Ascending aorta (tissue), 2 donors: ENCODE measurements at regions not wholly inside any gene's neighbourhood (a gene's known extent, or its start where the extent isn't known, plus 50 kb on each side); places are given as distances from the start of the nearest gene placed in this dataset.

Experiments used
- DNase-seq, 2 donors: peaks; one replicate each; pipeline ENCODE4 v3.0.0-alpha.2; 2019; ENCODE audit warnings: low spot score in 2 of 2
- H3K27ac ChIP-seq, 2 donors: fragments of 200-600 bp; sonication (generic); one replicate each; pipeline ENCODE4 v1.5.1; 2016 to 2017; ENCODE audit warnings: mild to moderate bottlenecking in 1 of 2
- H3K27me3 ChIP-seq: fragments of 200-600 bp; sonication (generic); one replicate; pipeline ENCODE4 v1.5.1; 2017
- H3K36me3 ChIP-seq, 2 donors: fragments of 200-600 bp; sonication (generic); one replicate each; pipeline ENCODE4 v1.5.1; 2016
- H3K4me1 ChIP-seq, 2 donors: fragments of 200-600 bp; sonication (generic); one replicate each; pipeline ENCODE4 v1.5.1; 2016 to 2017; ENCODE audit warnings: mild to moderate bottlenecking in 1 of 2
- H3K4me3 ChIP-seq, 2 donors: fragments of 200-600 bp; sonication (generic); one replicate each; pipeline ENCODE4 v1.5.1; 2016 to 2017; ENCODE audit warnings: mild to moderate bottlenecking in 1 of 2
- H3K9me3 ChIP-seq, 2 donors: fragments of 200-600 bp; sonication (generic); one replicate each; pipeline ENCODE4 v1.5.1; 2016
- CTCF ChIP-seq, 3 experiments: fragments of 200-600 bp in 2 of 3; fragments of 450-650 bp in 1 of 3; sonication (generic) in 2 of 3; IDR thresholded peaks; one replicate each; pipeline ENCODE4 v1.5.1; 2016 to 2019; ENCODE audit warnings: antibody characterized with exemption in 3 of 3, mild to moderate bottlenecking in 1 of 3, moderate library complexity in 1 of 3
- intact Hi-C: fragments of 100-400 bp; cut with DNase I; formaldehyde crosslinking; loops from one replicate; pipeline ENCODE4 v1.15.1; 2023

GRCh38 chr10:84943541-84943940 lies 615.2 kb downstream of the CCSER2 start:
- Histone ChIP-seq H3K4me3 (no peak overlapping the region), H3K27me3 (no peaks in the 10 kb centered on the region), H3K27ac (no peak overlapping the region), H3K9me3 (no peaks in the 10 kb centered on the region), H3K4me1 (no peaks in the 10 kb centered on the region), H3K36me3 (no peaks in the 10 kb centered on the region)
- no peak for DNase-seq
- intact Hi-C loops: no loop called here
- no peak for TF ChIP-seq CTCF (IDR thresholded peaks at IDR 0.05)

GRCh38 chr10:84944187-84944586 lies 615.8 kb downstream of the CCSER2 start:
- TF ChIP-seq CTCF (IDR thresholded peaks at IDR 0.05): no peak

GRCh38 chr10:84945791-84946190 lies 617.4 kb downstream of the CCSER2 start:
- Histone ChIP-seq H3K9me3 (no peaks in the 10 kb centered on the region), H3K27ac (no peak overlapping the region), H3K4me1 (no peaks in the 10 kb centered on the region), H3K27me3 (no peaks in the 10 kb centered on the region), H3K4me3 (no peak overlapping the region), H3K36me3 (no peaks in the 10 kb centered on the region)
- no peak for DNase-seq
- intact Hi-C loops: no loop called here
- no peak for TF ChIP-seq CTCF (IDR thresholded peaks at IDR 0.05)

More at GRCh38 chr10:84944187-84944586, 615.8 kb downstream of the CCSER2 start:
- Histone ChIP-seq H3K4me1 (no peaks in the 10 kb centered on the region), H3K27me3 (no peaks in the 10 kb centered on the region), H3K9me3 (no peaks in the 10 kb centered on the region), H3K4me3 (no peak overlapping the region), H3K36me3 (no peaks in the 10 kb centered on the region), H3K27ac (no peak overlapping the region)
- no peak for DNase-seq
- intact Hi-C loops: no loop called here

DNA sequence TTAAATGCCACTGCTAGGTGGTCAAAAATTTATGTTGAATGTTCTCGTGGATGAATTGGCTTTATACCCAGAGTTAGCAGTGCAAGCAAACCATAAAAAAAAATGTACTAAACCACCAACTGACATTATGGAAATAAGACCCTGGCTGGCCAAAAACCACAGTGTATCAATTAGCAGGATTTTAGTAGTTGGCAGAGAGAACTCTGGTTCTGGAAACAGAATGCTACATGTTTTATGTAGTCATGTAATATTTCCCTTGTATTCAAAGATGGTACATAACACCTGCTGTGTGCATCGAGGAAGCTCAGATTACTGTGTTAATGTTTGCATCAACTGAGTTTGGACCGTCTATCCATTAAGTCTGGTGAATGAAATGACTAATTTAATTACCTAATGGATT lies 618.5 kb downstream of the CCSER2 start:
- no peaks in the 10 kb centered on the region for H3K9me3 ChIP-seq
- DNase-seq: no peak
- intact Hi-C loops: no loop called here

DNA sequence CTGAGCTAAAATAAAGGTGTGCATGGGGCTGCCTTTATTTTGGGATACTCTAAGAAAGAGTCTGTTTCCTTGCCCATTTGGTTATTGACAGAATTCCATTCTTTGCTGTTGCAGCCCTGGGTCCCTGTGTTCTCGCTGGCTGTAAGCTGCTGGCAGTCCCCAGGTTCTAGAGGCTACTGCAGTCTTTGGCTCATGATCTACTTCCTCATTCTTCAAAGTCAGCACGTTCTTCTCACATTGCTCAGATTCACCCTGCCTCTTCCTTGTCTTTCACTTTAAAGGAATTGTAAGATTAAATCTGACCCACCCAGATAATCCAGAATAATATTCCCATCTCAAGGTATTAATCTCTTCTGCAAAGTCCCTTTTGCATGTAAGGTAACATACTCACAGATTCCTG lies 620.3 kb downstream of the CCSER2 start:
- no peak for TF ChIP-seq CTCF (IDR thresholded peaks at IDR 0.05)
- intact Hi-C loops: no loop called here
- Histone ChIP-seq H3K4me1 (no peaks in the 10 kb centered on the region), H3K9me3 (no peaks in the 10 kb centered on the region), H3K27me3 (no peaks in the 10 kb centered on the region), H3K27ac (no peak overlapping the region), H3K4me3 (no peak overlapping the region), H3K36me3 (no peaks in the 10 kb centered on the region)
- DNase-seq: no peak

More for the DNA sequence above, 618.5 kb downstream of the CCSER2 start:
- TF ChIP-seq CTCF (IDR thresholded peaks at IDR 0.05): no peak
- Histone ChIP-seq H3K27me3 (no peaks in the 10 kb centered on the region), H3K4me3 (no peak overlapping the region), H3K4me1 (no peaks in the 10 kb centered on the region), H3K27ac (no peak overlapping the region), H3K36me3 (no peaks in the 10 kb centered on the region)

DNA sequence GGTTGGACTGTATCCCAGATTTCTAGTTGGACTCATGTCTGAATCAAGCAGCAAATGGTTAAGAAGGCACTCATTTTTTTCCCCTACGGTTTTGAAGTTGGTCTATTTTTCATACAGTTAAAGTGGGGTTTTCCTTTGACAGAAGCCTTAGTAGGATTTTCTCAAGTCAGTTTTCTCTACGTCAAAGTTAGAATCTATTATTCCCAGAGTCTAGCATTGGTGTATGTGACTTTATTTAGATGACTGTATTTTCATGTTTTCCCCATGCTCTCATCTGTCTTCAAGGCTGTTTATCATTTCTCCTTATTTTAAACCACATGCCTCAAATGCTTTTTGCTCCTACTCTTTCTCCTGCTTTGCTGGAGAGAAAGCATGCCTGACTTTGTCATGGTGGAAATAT lies 623.2 kb downstream of the CCSER2 start:
- intact Hi-C loops: no loop called here
- H3K36me3 ChIP-seq: no peaks in the 10 kb centered on the region
- TF ChIP-seq CTCF (IDR thresholded peaks at IDR 0.05): no peak
- DNase-seq: no peak
- no peak overlapping the region for H3K4me3 ChIP-seq
- no peaks in the 10 kb centered on the region for H3K27me3 ChIP-seq
- no peak overlapping the region for H3K27ac ChIP-seq
- H3K4me1 ChIP-seq: no peaks in the 10 kb centered on the region
- H3K9me3 ChIP-seq: no peaks in the 10 kb centered on the region
